DOHH2 (cell line): ENCODE measurements at regions not wholly inside any gene's neighbourhood (a gene's known extent, or its start where the extent isn't known, plus 50 kb on each side); places are given as distances from the start of the nearest gene placed in this dataset.

Source experiments
- H3F3A ChIP-seq: fragments of 200-600 bp; sonication (generic), shearing (Covaris generic); 2 replicates; pipeline ENCODE4 v1.6.0; 2016; ENCODE audit warnings: antibody characterized with exemption, mild to moderate bottlenecking; ENCODE audit not compliant: control insufficient read depth, insufficient read depth
- H3K27ac ChIP-seq: fragments of 200-600 bp; sonication (generic); 2 replicates; pipeline ENCODE4 v1.5.1; 2014; ENCODE audit warnings: low read depth, mild to moderate bottlenecking, low read length, moderate library complexity
- H3K27me3 ChIP-seq: fragments of 200-600 bp; sonication (generic); 2 replicates; pipeline ENCODE4 v1.6.1; 2014; ENCODE audit warnings: mild to moderate bottlenecking, low read length, mixed read lengths; ENCODE audit not compliant: control insufficient read depth
- H3K36me3 ChIP-seq: fragments of 200-600 bp; sonication (generic); 2 replicates; pipeline ENCODE4 v1.6.1; 2014; ENCODE audit warnings: mild to moderate bottlenecking, low read length, moderate library complexity, mixed read lengths; ENCODE audit not compliant: control insufficient read depth
- H3K4me1 ChIP-seq: fragments of 200-600 bp; sonication (generic); 2 replicates; pipeline ENCODE4 v1.6.1; 2014; ENCODE audit warnings: mild to moderate bottlenecking, low read length, mixed read lengths; ENCODE audit not compliant: control insufficient read depth
- H3K4me2 ChIP-seq: fragments of 200-600 bp; sonication (generic); 2 replicates; pipeline ENCODE4 v1.6.0; 2014; ENCODE audit warnings: mild to moderate bottlenecking, low read length, moderate library complexity
- H3K4me3 ChIP-seq: fragments of 200-600 bp; sonication (generic); 2 replicates; pipeline ENCODE4 v1.5.1; 2014; ENCODE audit warnings: mild to moderate bottlenecking, low read length, mixed read lengths
- H3K79me2 ChIP-seq: fragments of 200-600 bp; sonication (generic); 2 replicates; pipeline ENCODE4 v1.6.1; 2014; ENCODE audit warnings: mild to moderate bottlenecking, low read length, mixed read lengths; ENCODE audit not compliant: control insufficient read depth
- H3K9me2 ChIP-seq: fragments of 200-600 bp; sonication (generic); replicated peaks from 2 replicates; pipeline ENCODE4 v1.6.1; 2014; ENCODE audit warnings: mild to moderate bottlenecking, low read length, mixed read lengths; ENCODE audit not compliant: control insufficient read depth
- H3K9me3 ChIP-seq: fragments of 200-600 bp; sonication (generic); 2 replicates; pipeline ENCODE4 v1.6.1; 2014; ENCODE audit warnings: antibody characterized with exemption, low read length, mixed read lengths; ENCODE audit not compliant: control insufficient read depth, insufficient read depth
- H4K20me1 ChIP-seq: fragments of 200-600 bp; sonication (generic); 2 replicates; pipeline ENCODE4 v1.6.0; 2014; ENCODE audit warnings: low read depth, mild to moderate bottlenecking, antibody characterized with exemption, low read length, moderate library complexity; ENCODE audit not compliant: control insufficient read depth, insufficient read depth
- CTCF ChIP-seq: fragments of 200-600 bp; sonication (generic); IDR thresholded peaks from one replicate; pipeline ENCODE4 v1.5.1; 2014; ENCODE audit warnings: antibody characterized with exemption, mild to moderate bottlenecking, low read depth, low read length; ENCODE audit not compliant: poor library complexity, severe bottlenecking
- EZH2phosphoT487 ChIP-seq: fragments of 200-600 bp; sonication (generic); IDR thresholded peaks from 2 replicates; pipeline ENCODE4 v1.6.1; 2017; ENCODE audit warnings: borderline replicate concordance, mild to moderate bottlenecking, antibody characterized with exemption, low read length, moderate library complexity, mixed read lengths

- no peaks in the 10 kb centered on the region for H3K9me3 ChIP-seq
- H3K27ac ChIP-seq, result no peak overlapping the region
- TF ChIP-seq EZH2phosphoT487 (no peak), CTCF (no peak)
- no peak overlapping the region for H3K4me3 ChIP-seq
- no peaks in the 10 kb centered on the region for H3K4me1 ChIP-seq
- no peaks in the 10 kb centered on the region for H4K20me1 ChIP-seq
- no peak overlapping the region for H3K4me2 ChIP-seq
- no peaks in the 10 kb centered on the region for H3K79me2 ChIP-seq
- H3K27me3 ChIP-seq, result no peaks in the 10 kb centered on the region
- H3K9me2 ChIP-seq, result no peaks in the 10 kb centered on the region
- H3F3A ChIP-seq, result no peaks in the 10 kb centered on the region
- H3K36me3 ChIP-seq, result no peaks in the 10 kb centered on the region
Observed at GRCh38 chr5:143880178-143880577, 68.2 kb downstream of the HMHB1 start.

- no peak overlapping the region for H3K4me3 ChIP-seq
- no peaks in the 10 kb centered on the region for H3F3A ChIP-seq
- no peaks in the 10 kb centered on the region for H3K36me3 ChIP-seq
- H3K4me2 ChIP-seq, result no peak overlapping the region
- H4K20me1 ChIP-seq, result no peaks in the 10 kb centered on the region
- H3K27ac ChIP-seq, result no peak overlapping the region
- H3K9me2 ChIP-seq, result no peaks in the 10 kb centered on the region
- no peaks in the 10 kb centered on the region for H3K4me1 ChIP-seq
- no peak for TF ChIP-seq EZH2phosphoT487
- TF ChIP-seq CTCF, result no peak
- H3K27me3 ChIP-seq, result no peaks in the 10 kb centered on the region
- no peaks in the 10 kb centered on the region for H3K79me2 ChIP-seq
- H3K9me3 ChIP-seq, result no peaks in the 10 kb centered on the region
Observed at GRCh38 chr5:143882520-143882919, 70.6 kb downstream of the HMHB1 start.

DNA sequence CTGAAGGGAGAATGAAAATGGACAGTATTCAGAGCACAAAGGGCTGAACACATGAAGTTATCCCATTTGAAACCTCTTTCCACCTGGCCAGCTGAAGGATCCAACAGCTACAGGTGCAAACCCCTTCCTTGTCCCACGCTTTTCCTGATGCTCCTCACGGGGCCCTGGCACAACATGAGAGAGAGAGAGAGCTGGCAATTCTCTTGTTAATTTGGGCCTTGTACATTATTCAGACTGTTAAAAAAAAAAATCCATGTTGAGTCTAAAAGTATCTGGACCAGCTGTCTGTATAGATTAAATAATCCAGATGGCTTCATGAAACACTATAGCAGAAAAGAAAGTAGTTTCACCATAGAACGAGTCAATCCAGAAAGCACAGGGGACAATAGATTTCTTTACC lies 74.1 kb downstream of the HMHB1 start:
- no peak overlapping the region for H3K4me2 ChIP-seq
- H4K20me1 ChIP-seq, result no peaks in the 10 kb centered on the region
- H3K4me3 ChIP-seq, result no peak overlapping the region
- H3K4me1 ChIP-seq, result no peaks in the 10 kb centered on the region
- no peaks in the 10 kb centered on the region for H3F3A ChIP-seq
- no peak overlapping the region for H3K27ac ChIP-seq
- H3K36me3 ChIP-seq, result no peaks in the 10 kb centered on the region
- no peaks in the 10 kb centered on the region for H3K9me3 ChIP-seq
- TF ChIP-seq CTCF, result no peak
- TF ChIP-seq EZH2phosphoT487, result no peak
- H3K27me3 ChIP-seq, result no peaks in the 10 kb centered on the region
- H3K79me2 ChIP-seq, result no peaks in the 10 kb centered on the region
- no peaks in the 10 kb centered on the region for H3K9me2 ChIP-seq
